ENCODE measurements at regions not wholly inside any gene's neighbourhood (a gene's known extent, or its start where the extent isn't known, plus 50 kb on each side); places are given as distances from the start of the nearest gene placed in this dataset.

DNA sequence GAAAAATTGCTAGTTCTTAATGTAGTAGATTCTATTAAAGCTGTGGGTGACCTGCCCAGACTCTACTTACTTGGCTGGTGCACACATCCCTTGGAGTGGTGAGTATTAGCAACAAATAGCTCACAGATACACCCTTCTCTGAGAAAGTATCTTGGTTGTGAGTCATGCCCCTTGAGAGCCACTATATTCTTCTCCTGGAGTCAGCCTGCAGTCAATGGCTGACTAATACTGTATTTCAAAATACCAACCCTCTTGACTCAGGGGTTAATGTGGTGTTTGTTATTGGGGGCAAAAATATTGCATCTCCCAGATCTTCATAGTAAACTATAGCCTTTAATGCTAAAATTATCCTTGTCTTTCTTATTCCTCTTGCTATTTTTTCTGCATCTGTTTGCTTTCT, 354.9 kb downstream of the BMPER start (continued):
- TF ChIP-seq ZMIZ1 (IDR thresholded peaks at IDR 0.05; ENCODE audit: low read depth in 2 of 2, low read length in 2 of 2) (no peak), SOX6 (IDR thresholded peaks at IDR 0.05) (no peak), SP2 (IDR thresholded peaks at IDR 0.05; ENCODE audit: extremely low read depth, low read depth, low read length, poor library complexity, severe bottlenecking) (no peak), XRCC5 (IDR thresholded peaks at IDR 0.05; ENCODE audit: low read depth, low read length) (no peak), POLR2AphosphoS2 (IDR thresholded peaks at IDR 0.05; ENCODE audit: low read length) (no peak), RBM22 (IDR thresholded peaks at IDR 0.05; ENCODE audit: low read depth, low read length, poor library complexity, severe bottlenecking) (no peak), DIDO1 (tag; IDR thresholded peaks at IDR 0.05; ENCODE audit: low read depth) (no peak), ZNF431 (CRISPR knock-in tag; IDR thresholded peaks at IDR 0.05) (no peak), ZNF174 (CRISPR knock-in tag; IDR thresholded peaks at IDR 0.05) (no peak), PHB2 (IDR thresholded peaks at IDR 0.05; ENCODE audit: low read depth) (no peak), ZNF253 (CRISPR knock-in tag; conservative IDR thresholded peaks at IDR 0.05) (no peak), L3MBTL2 (IDR thresholded peaks at IDR 0.05) (no peak)
- TF ChIP-seq, protein P1, sequence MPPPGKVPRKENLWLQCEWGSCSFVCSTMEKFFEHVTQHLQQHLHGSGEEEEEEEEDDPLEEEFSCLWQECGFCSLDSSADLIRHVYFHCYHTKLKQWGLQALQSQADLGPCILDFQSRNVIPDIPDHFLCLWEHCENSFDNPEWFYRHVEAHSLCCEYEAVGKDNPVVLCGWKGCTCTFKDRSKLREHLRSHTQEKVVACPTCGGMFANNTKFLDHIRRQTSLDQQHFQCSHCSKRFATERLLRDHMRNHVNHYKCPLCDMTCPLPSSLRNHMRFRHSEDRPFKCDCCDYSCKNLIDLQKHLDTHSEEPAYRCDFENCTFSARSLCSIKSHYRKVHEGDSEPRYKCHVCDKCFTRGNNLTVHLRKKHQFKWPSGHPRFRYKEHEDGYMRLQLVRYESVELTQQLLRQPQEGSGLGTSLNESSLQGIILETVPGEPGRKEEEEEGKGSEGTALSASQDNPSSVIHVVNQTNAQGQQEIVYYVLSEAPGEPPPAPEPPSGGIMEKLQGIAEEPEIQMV (tag; conservative IDR thresholded peaks at IDR 0.05; ENCODE audit: low read depth) = no peak
- TF ChIP-seq, protein P2, sequence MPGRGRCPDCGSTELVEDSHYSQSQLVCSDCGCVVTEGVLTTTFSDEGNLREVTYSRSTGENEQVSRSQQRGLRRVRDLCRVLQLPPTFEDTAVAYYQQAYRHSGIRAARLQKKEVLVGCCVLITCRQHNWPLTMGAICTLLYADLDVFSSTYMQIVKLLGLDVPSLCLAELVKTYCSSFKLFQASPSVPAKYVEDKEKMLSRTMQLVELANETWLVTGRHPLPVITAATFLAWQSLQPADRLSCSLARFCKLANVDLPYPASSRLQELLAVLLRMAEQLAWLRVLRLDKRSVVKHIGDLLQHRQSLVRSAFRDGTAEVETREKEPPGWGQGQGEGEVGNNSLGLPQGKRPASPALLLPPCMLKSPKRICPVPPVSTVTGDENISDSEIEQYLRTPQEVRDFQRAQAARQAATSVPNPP (IDR thresholded peaks at IDR 0.05; ENCODE audit: borderline replicate concordance, insufficient read depth, insufficient read length) = no peak
- TF ChIP-seq, protein P3, sequence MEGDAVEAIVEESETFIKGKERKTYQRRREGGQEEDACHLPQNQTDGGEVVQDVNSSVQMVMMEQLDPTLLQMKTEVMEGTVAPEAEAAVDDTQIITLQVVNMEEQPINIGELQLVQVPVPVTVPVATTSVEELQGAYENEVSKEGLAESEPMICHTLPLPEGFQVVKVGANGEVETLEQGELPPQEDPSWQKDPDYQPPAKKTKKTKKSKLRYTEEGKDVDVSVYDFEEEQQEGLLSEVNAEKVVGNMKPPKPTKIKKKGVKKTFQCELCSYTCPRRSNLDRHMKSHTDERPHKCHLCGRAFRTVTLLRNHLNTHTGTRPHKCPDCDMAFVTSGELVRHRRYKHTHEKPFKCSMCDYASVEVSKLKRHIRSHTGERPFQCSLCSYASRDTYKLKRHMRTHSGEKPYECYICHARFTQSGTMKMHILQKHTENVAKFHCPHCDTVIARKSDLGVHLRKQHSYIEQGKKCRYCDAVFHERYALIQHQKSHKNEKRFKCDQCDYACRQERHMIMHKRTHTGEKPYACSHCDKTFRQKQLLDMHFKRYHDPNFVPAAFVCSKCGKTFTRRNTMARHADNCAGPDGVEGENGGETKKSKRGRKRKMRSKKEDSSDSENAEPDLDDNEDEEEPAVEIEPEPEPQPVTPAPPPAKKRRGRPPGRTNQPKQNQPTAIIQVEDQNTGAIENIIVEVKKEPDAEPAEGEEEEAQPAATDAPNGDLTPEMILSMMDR (IDR thresholded peaks at IDR 0.05 in 2 of 3, conservative IDR thresholded peaks at IDR 0.05 in 1 of 3; ENCODE audit: insufficient read depth in 2 of 3, low read depth in 1 of 3, low read length in 3 of 3) = no peak
